Right lobe of liver (tissue), 6 donors: ENCODE measurements at regions not wholly inside any gene's neighbourhood (a gene's known extent, or its start where the extent isn't known, plus 50 kb on each side); places are given as distances from the start of the nearest gene placed in this dataset.

Source experiments
- ATAC-seq, 4 donors: fragments of 200-7000 bp; cut with Tn5 transposase; one replicate each; pipeline ENCODE4 v1.9.1; 2020; ENCODE audit warnings: mild to moderate bottlenecking in 4 of 4, moderate library complexity in 4 of 4
- DNase-seq, 3 donors: peaks; one replicate each; pipeline ENCODE4 v3.0.0-alpha.2; 2020
- H3K27ac ChIP-seq, 3 donors: fragments of 200-600 bp; one replicate each; pipeline ENCODE4 v1.8.0; 2022
- H3K27me3 ChIP-seq, 2 donors: fragments of 200-600 bp; one replicate each; pipeline ENCODE4 v1.8.0; 2022
- H3K36me3 ChIP-seq, 4 donors: fragments of 200-600 bp; sonication (generic) in 1 of 4; one replicate each; pipeline versions ENCODE4 v1.5.1 to v1.8.0; 2017 to 2022; ENCODE audit warnings: control low read depth in 1 of 4
- H3K4me1 ChIP-seq, 4 donors: fragments of 200-600 bp; sonication (generic) in 1 of 4; one replicate each; pipeline versions ENCODE4 v1.5.1 to v1.8.0; 2017 to 2022; ENCODE audit warnings: control low read depth in 1 of 4
- H3K4me3 ChIP-seq, 3 donors: fragments of 200-600 bp; one replicate each; pipeline ENCODE4 v1.8.0; 2022
- H3K9me3 ChIP-seq, 4 donors: fragments of 200-600 bp; sonication (generic) in 1 of 4; one replicate each; pipeline versions ENCODE4 v1.5.1 to v1.8.0; 2017 to 2022; ENCODE audit warnings: control low read depth in 1 of 4
- CTCF ChIP-seq, 4 donors: fragments of 200-600 bp in 3 of 4; fragments of 450-650 bp in 1 of 4; IDR thresholded peaks; one replicate each; pipeline versions ENCODE4 v1.5.1 to v1.8.0; 2016 to 2022; ENCODE audit warnings: antibody characterized with exemption in 4 of 4, mild to moderate bottlenecking in 2 of 4
- POLR2A ChIP-seq: fragments of 450-650 bp; IDR thresholded peaks from one replicate; pipeline ENCODE4 v1.6.1; 2017; ENCODE audit warnings: antibody characterized with exemption, mild to moderate bottlenecking
- WGBS: methylation state at CpG from one replicate; pipeline ENCODE4 v1.1.6; 2018; ENCODE audit warnings: low coverage, low lambda C conversion rate; ENCODE audit not compliant: insufficient coverage; ENCODE audit errors: missing lambda C conversion rate; 5-methylcytosine and 5-hydroxymethylcytosine counted together
- intact Hi-C, 2 donors: fragments of 100-400 bp; cut with DNase I; formaldehyde crosslinking; loops; one replicate each; pipeline versions ENCODE4 v1.11.2 to v1.14.1; 2022
- donor health status: DM: no; HTN: yes; CAD: no.
- donor health status: DM: no; HTN: no; CAD: no.
- donor health status: DM: no; HTN: no; CAD: no.
- donor health status: DM: no; HTN: yes; CAD: no.
- donor health status: DM: no; HTN: yes; CAD: no.

- WGBS, result 45% methylated on average over 2 of the region's 4 CpGs
- Histone ChIP-seq H3K27me3 (no peaks in the 10 kb centered on the region), H3K36me3 (no peaks in the 10 kb centered on the region), H3K27ac (no peak overlapping the region), H3K4me1 (no peaks in the 10 kb centered on the region), H3K4me3 (no peak overlapping the region), H3K9me3 (no peaks in the 10 kb centered on the region)
- ATAC-seq (no peak), DNase-seq (no peak)
- intact Hi-C loops, result no loop called here
- TF ChIP-seq CTCF (IDR thresholded peaks at IDR 0.05) (no peak), POLR2A (no peak)
Measured at GRCh38 chr17:72529386-72529785, 408.6 kb downstream of the SOX9 start.

- ATAC-seq (no peak), DNase-seq (no peak)
- TF ChIP-seq CTCF (IDR thresholded peaks at IDR 0.05), result no peak
- no peak for TF ChIP-seq POLR2A
- Histone ChIP-seq H3K27me3 (no peaks in the 10 kb centered on the region), H3K4me1 (no peaks in the 10 kb centered on the region), H3K36me3 (no peaks in the 10 kb centered on the region), H3K4me3 (no peak overlapping the region), H3K27ac (no peak overlapping the region), H3K9me3 (no peaks in the 10 kb centered on the region)
- intact Hi-C loops, result no loop called here
- 81% methylated on average over 3 of the region's 3 CpGs for WGBS
Measured at GRCh38 chr17:72530454-72530853, 409.6 kb downstream of the SOX9 start.

GRCh38 chr17:72531729-72532128 is 410.9 kb downstream of the SOX9 start:
- no peak for DNase-seq
- TF ChIP-seq POLR2A, result no peak
- Histone ChIP-seq H3K27ac (no peak overlapping the region), H3K36me3 (no peaks in the 10 kb centered on the region), H3K4me1 (no peaks in the 10 kb centered on the region), H3K4me3 (no peak overlapping the region), H3K9me3 (no peaks in the 10 kb centered on the region), H3K27me3 (no peaks in the 10 kb centered on the region)
- intact Hi-C loops, result no loop called here
- ATAC-seq, result no peak
- whole genome bisulfite sequencing, result 48% methylated on average over 6 of the region's 6 CpGs

GRCh38 chr17:72534265-72534664 is 413.4 kb downstream of the SOX9 start:
- no peaks in the 10 kb centered on the region for H3K9me3 ChIP-seq
- no peaks in the 10 kb centered on the region for H3K27me3 ChIP-seq
- H3K27ac ChIP-seq, result no peak overlapping the region
- intact Hi-C loops, result no loop called here
- 60% methylated on average over 2 of the region's 2 CpGs for WGBS
- TF ChIP-seq CTCF (IDR thresholded peaks at IDR 0.05) (no peak), POLR2A (no peak)
- no peaks in the 10 kb centered on the region for H3K36me3 ChIP-seq
- no peaks in the 10 kb centered on the region for H3K4me1 ChIP-seq
- no peak for DNase-seq
- no peak overlapping the region for H3K4me3 ChIP-seq
- no peak for ATAC-seq

- Histone ChIP-seq H3K9me3 (no peaks in the 10 kb centered on the region), H3K4me1 (no peaks in the 10 kb centered on the region), H3K27ac (no peak overlapping the region), H3K4me3 (no peak overlapping the region), H3K36me3 (no peaks in the 10 kb centered on the region), H3K27me3 (no peaks in the 10 kb centered on the region)
- intact Hi-C loops, result no loop called here
- DNase-seq (no peak), ATAC-seq (no peak)
- WGBS, result 82% methylated on average over 3 of the region's 3 CpGs
- TF ChIP-seq POLR2A (no peak), CTCF (IDR thresholded peaks at IDR 0.05) (no peak)
Measured at GRCh38 chr17:72534776-72535175, 414.0 kb downstream of the SOX9 start.
